GM13976 (cell line): ENCODE measurements at regions not wholly inside any gene's neighbourhood (a gene's known extent, or its start where the extent isn't known, plus 50 kb on each side); places are given as distances from the start of the nearest gene placed in this dataset.

Experiments used
- DNase-seq: peaks from one replicate; pipeline ENCODE4 v3.0.0; 2012; ENCODE audit warnings: low spot score
- CTCF ChIP-seq: IDR thresholded peaks from 2 replicates; pipeline ENCODE4 v1.5.1; 2012; ENCODE audit warnings: borderline replicate concordance, mild to moderate bottlenecking; ENCODE audit not compliant: insufficient read depth; ENCODE audit errors: extremely low read depth, missing control alignments, control extremely low read depth
- in situ Hi-C: fragments of 300-500 bp; cut with MboI; formaldehyde crosslinking; loops from one replicate; pipeline ENCODE4 v1.12.0; 2022; ENCODE audit warnings: low sequenced_read_pairs, mixed read lengths, inconsistent platforms; ENCODE audit not compliant: unreplicated experiment

GRCh38 chr11:23688411-23688810 is 808.4 kb upstream of the LUZP2 start:
- no peak for DNase-seq
- TF ChIP-seq CTCF, result no peak
- in situ Hi-C loops, result no loop called here

GRCh38 chr11:23688835-23689234 is 808.0 kb upstream of the LUZP2 start:
- no peak for TF ChIP-seq CTCF
- DNase-seq, result no peak
- in situ Hi-C loops, result no loop called here

- TF ChIP-seq CTCF, result no peak
- in situ Hi-C loops, result no loop called here
- no peak for DNase-seq
Measured at GRCh38 chr11:23696688-23697415, 800.0 kb upstream of the LUZP2 start.

GRCh38 chr11:23704183-23704582 is 792.7 kb upstream of the LUZP2 start:
- no peak for TF ChIP-seq CTCF
- in situ Hi-C loops, result no loop called here
- DNase-seq, result no peak

- no peak for TF ChIP-seq CTCF
- in situ Hi-C loops, result no loop called here
- DNase-seq, result no peak
Measured at GRCh38 chr11:23711981-23712380, 784.9 kb upstream of the LUZP2 start.

- DNase-seq, result no peak
- in situ Hi-C loops, result no loop called here
Measured at GRCh38 chr11:23719016-23719415, 777.8 kb upstream of the LUZP2 start.

More at GRCh38 chr11:23719016-23719415, 777.8 kb upstream of the LUZP2 start:
- no peak for TF ChIP-seq CTCF
